Esophagus muscularis mucosa (tissue), 3 donors: ENCODE measurements at regions not wholly inside any gene's neighbourhood (a gene's known extent, or its start where the extent isn't known, plus 50 kb on each side); places are given as distances from the start of the nearest gene placed in this dataset.

ENCODE experiments used
- CTCF ChIP-seq, 3 experiments: fragments of 200-600 bp in 2 of 3; fragments of 450-650 bp in 1 of 3; sonication (generic) in 2 of 3; IDR thresholded peaks; one replicate each; pipeline ENCODE4 v1.5.1; 2017 to 2019; ENCODE audit warnings: antibody characterized with exemption in 3 of 3, mild to moderate bottlenecking in 2 of 3, moderate library complexity in 1 of 3
- POLR2A ChIP-seq: fragments of 450-650 bp; IDR thresholded peaks from one replicate; pipeline ENCODE4 v1.6.1; 2017; ENCODE audit warnings: antibody characterized with exemption, moderate library complexity, mild to moderate bottlenecking, low read depth
- POLR2AphosphoS5 ChIP-seq, 2 donors: sonication (generic); formaldehyde crosslinking; IDR thresholded peaks; one replicate each; pipeline ENCODE4 v1.6.1; 2017; ENCODE audit warnings: antibody characterized with exemption in 2 of 2

- no peak for TF ChIP-seq CTCF (IDR thresholded peaks at IDR 0.05)
- no peak for TF ChIP-seq POLR2A
- TF ChIP-seq POLR2AphosphoS5 (IDR thresholded peaks at IDR 0.05) = no peak
These were observed 178.1 kb downstream of the AVL9 start for GRCh38 chr7:32673275-32673983.
